ENCODE measurements at regions not wholly inside any gene's neighbourhood (a gene's known extent, or its start where the extent isn't known, plus 50 kb on each side); places are given as distances from the start of the nearest gene placed in this dataset.

DNA sequence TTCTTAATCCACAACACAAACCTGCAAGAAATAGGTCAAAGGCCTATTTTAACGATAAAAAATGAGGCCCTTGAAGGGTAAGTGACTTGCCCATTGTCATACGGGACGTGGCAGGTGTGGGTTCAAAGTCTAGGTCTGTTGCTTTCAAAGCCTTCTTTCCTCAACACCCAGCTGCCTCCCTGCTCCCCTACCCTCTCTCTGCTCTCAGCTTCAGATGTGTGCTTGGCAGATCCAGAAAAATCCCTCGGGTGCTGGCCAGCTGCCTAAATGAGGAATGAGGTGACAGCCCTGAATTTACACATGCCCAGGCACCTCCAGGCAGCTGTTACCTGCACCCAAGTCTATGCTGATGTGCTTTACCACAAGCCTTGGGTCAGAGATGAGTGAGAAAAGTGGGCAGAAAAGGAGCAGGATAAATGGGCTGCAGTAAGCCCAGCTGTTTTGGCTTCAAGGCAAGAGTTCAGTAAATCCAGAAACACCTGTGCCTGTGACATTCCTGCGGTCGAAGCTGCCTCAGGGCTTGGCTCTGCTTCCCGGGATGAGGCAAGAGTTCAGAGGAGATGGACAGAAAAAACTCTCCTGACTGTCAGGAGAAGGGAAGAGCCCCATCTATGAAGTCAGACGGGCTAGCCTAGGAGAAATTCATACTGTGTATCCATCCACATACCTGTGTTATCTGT, 49.9 kb upstream of the LDLRAD3 start:
- TF ChIP-seq NFYB (CRISPR knock-in tag; IDR thresholded peaks at IDR 0.05) (no peak), SP140L (CRISPR knock-in tag; IDR thresholded peaks at IDR 0.05; ENCODE audit: borderline replicate concordance) (no peak), MTF1 (CRISPR knock-in tag; IDR thresholded peaks at IDR 0.05) (no peak), ZNF441 (CRISPR knock-in tag; IDR thresholded peaks at IDR 0.05; ENCODE audit: borderline replicate concordance) (no peak), ZNF776 (CRISPR knock-in tag; IDR thresholded peaks at IDR 0.05) (no peak), JUND (CRISPR knock-in tag; IDR thresholded peaks at IDR 0.05) (no peak), PHF21A (CRISPR knock-in tag; IDR thresholded peaks at IDR 0.05) (no peak), ZNF253 (CRISPR knock-in tag; IDR thresholded peaks at IDR 0.05; ENCODE audit: borderline replicate concordance) (no peak)
- TF ChIP-seq, protein P1, sequence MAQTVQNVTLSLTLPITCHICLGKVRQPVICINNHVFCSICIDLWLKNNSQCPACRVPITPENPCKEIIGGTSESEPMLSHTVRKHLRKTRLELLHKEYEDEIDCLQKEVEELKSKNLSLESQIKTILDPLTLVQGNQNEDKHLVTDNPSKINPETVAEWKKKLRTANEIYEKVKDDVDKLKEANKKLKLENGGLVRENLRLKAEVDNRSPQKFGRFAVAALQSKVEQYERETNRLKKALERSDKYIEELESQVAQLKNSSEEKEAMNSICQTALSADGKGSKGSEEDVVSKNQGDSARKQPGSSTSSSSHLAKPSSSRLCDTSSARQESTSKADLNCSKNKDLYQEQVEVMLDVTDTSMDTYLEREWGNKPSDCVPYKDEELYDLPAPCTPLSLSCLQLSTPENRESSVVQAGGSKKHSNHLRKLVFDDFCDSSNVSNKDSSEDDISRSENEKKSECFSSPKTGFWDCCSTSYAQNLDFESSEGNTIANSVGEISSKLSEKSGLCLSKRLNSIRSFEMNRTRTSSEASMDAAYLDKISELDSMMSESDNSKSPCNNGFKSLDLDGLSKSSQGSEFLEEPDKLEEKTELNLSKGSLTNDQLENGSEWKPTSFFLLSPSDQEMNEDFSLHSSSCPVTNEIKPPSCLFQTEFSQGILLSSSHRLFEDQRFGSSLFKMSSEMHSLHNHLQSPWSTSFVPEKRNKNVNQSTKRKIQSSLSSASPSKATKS (CRISPR knock-in tag; IDR thresholded peaks at IDR 0.05) = no peak
- TF ChIP-seq, protein P2, sequence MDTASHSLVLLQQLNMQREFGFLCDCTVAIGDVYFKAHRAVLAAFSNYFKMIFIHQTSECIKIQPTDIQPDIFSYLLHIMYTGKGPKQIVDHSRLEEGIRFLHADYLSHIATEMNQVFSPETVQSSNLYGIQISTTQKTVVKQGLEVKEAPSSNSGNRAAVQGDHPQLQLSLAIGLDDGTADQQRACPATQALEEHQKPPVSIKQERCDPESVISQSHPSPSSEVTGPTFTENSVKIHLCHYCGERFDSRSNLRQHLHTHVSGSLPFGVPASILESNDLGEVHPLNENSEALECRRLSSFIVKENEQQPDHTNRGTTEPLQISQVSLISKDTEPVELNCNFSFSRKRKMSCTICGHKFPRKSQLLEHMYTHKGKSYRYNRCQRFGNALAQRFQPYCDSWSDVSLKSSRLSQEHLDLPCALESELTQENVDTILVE (CRISPR knock-in tag; IDR thresholded peaks at IDR 0.05) = no peak
- TF ChIP-seq, protein P3, sequence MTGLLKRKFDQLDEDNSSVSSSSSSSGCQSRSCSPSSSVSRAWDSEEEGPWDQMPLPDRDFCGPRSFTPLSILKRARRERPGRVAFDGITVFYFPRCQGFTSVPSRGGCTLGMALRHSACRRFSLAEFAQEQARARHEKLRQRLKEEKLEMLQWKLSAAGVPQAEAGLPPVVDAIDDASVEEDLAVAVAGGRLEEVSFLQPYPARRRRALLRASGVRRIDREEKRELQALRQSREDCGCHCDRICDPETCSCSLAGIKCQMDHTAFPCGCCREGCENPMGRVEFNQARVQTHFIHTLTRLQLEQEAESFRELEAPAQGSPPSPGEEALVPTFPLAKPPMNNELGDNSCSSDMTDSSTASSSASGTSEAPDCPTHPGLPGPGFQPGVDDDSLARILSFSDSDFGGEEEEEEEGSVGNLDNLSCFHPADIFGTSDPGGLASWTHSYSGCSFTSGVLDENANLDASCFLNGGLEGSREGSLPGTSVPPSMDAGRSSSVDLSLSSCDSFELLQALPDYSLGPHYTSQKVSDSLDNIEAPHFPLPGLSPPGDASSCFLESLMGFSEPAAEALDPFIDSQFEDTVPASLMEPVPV (CRISPR knock-in tag; IDR thresholded peaks at IDR 0.05) = no peak
- TF ChIP-seq, protein P4, sequence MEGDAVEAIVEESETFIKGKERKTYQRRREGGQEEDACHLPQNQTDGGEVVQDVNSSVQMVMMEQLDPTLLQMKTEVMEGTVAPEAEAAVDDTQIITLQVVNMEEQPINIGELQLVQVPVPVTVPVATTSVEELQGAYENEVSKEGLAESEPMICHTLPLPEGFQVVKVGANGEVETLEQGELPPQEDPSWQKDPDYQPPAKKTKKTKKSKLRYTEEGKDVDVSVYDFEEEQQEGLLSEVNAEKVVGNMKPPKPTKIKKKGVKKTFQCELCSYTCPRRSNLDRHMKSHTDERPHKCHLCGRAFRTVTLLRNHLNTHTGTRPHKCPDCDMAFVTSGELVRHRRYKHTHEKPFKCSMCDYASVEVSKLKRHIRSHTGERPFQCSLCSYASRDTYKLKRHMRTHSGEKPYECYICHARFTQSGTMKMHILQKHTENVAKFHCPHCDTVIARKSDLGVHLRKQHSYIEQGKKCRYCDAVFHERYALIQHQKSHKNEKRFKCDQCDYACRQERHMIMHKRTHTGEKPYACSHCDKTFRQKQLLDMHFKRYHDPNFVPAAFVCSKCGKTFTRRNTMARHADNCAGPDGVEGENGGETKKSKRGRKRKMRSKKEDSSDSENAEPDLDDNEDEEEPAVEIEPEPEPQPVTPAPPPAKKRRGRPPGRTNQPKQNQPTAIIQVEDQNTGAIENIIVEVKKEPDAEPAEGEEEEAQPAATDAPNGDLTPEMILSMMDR (CRISPR knock-in tag; IDR thresholded peaks at IDR 0.05) = no peak
